Vagina (tissue), 2 donors: ENCODE measurements at regions not wholly inside any gene's neighbourhood (a gene's known extent, or its start where the extent isn't known, plus 50 kb on each side); places are given as distances from the start of the nearest gene placed in this dataset.

Source experiments
- POLR2A ChIP-seq, 2 donors: fragments of 450-650 bp; IDR thresholded peaks; one replicate each; pipeline ENCODE4 v1.6.1; 2017; ENCODE audit warnings: antibody characterized with exemption in 2 of 2, mild to moderate bottlenecking in 2 of 2, moderate library complexity in 2 of 2
- POLR2AphosphoS5 ChIP-seq, 2 donors: sonication (generic); formaldehyde crosslinking; IDR thresholded peaks; one replicate each; pipeline ENCODE4 v1.9.0; 2017; ENCODE audit warnings: antibody characterized with exemption in 2 of 2, mild to moderate bottlenecking in 2 of 2, low read depth in 1 of 2; ENCODE audit not compliant: insufficient read depth in 1 of 2
- TF ChIP-seq, protein P1 (sequence below), 3 experiments: fragments of 450-650 bp in 2 of 3; fragments of 200-600 bp in 1 of 3; sonication (generic) in 1 of 3; IDR thresholded peaks; one replicate each; pipeline ENCODE4 v1.5.1; 2017 to 2019; ENCODE audit warnings: antibody characterized with exemption in 3 of 3, mild to moderate bottlenecking in 2 of 3, moderate library complexity in 2 of 3

DNA sequence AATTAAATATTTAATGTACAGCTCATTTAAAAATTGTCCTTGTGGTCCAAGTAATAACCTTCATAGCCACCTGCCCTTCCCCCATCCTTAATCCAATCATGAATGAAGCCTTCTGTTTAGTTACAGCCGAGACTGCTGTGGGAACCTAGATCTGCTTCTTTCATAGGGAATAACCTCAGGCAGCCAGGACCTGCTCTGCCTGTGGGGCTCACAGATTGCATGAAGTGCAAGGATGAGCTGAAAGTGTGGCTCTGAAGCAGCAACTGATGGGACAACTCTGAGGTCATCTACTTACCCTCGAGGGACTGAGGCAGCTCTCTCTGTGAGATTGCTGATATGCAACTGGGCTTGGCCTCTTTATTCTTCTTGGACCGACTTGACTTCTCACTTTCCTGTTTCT is 169.8 kb downstream of the POTEB3 start:
- TF ChIP-seq, protein P1, sequence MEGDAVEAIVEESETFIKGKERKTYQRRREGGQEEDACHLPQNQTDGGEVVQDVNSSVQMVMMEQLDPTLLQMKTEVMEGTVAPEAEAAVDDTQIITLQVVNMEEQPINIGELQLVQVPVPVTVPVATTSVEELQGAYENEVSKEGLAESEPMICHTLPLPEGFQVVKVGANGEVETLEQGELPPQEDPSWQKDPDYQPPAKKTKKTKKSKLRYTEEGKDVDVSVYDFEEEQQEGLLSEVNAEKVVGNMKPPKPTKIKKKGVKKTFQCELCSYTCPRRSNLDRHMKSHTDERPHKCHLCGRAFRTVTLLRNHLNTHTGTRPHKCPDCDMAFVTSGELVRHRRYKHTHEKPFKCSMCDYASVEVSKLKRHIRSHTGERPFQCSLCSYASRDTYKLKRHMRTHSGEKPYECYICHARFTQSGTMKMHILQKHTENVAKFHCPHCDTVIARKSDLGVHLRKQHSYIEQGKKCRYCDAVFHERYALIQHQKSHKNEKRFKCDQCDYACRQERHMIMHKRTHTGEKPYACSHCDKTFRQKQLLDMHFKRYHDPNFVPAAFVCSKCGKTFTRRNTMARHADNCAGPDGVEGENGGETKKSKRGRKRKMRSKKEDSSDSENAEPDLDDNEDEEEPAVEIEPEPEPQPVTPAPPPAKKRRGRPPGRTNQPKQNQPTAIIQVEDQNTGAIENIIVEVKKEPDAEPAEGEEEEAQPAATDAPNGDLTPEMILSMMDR (IDR thresholded peaks at IDR 0.05) = no peak
- TF ChIP-seq POLR2AphosphoS5 (IDR thresholded peaks at IDR 0.05; ENCODE audit: insufficient read depth in 1 of 2, low read depth in 1 of 2) (no peak), POLR2A (IDR thresholded peaks at IDR 0.05) (no peak)
